GM23248 (cell line): ENCODE measurements at regions not wholly inside any gene's neighbourhood (a gene's known extent, or its start where the extent isn't known, plus 50 kb on each side); places are given as distances from the start of the nearest gene placed in this dataset.

ENCODE experiments used
- DNase-seq: peaks from one replicate; pipeline ENCODE4 v3.0.0-alpha.2; 2015
- H2AFZ ChIP-seq: fragments of 200-600 bp; sonication (generic); 2 replicates; pipeline ENCODE4 v1.6.1; 2016; ENCODE audit warnings: antibody characterized with exemption
- H3F3A ChIP-seq: fragments of 200-600 bp; sonication (generic); 2 replicates; pipeline ENCODE4 v1.6.1; 2016; ENCODE audit warnings: mild to moderate bottlenecking, antibody characterized with exemption, mixed run types; ENCODE audit not compliant: insufficient read depth
- H3K27ac ChIP-seq: fragments of 200-600 bp; sonication (generic); 2 replicates; pipeline ENCODE4 v1.5.1; 2016; ENCODE audit warnings: mild to moderate bottlenecking
- H3K27me3 ChIP-seq: fragments of 200-600 bp; sonication (generic); replicated peaks from 2 replicates; pipeline ENCODE4 v1.6.1; 2016; ENCODE audit warnings: mild to moderate bottlenecking; ENCODE audit not compliant: insufficient read depth
- H3K36me3 ChIP-seq: fragments of 200-600 bp; sonication (generic); 2 replicates; pipeline ENCODE4 v1.6.1; 2016; ENCODE audit warnings: low read depth, mild to moderate bottlenecking
- H3K4me1 ChIP-seq: fragments of 200-600 bp; sonication (generic); 2 replicates; pipeline ENCODE4 v1.6.1; 2016; ENCODE audit warnings: mild to moderate bottlenecking; ENCODE audit not compliant: insufficient read depth
- H3K4me2 ChIP-seq: fragments of 200-600 bp; sonication (generic); one replicate; pipeline ENCODE4 v1.6.1; 2016; ENCODE audit warnings: mild to moderate bottlenecking; ENCODE audit not compliant: unreplicated experiment
- H3K4me3 ChIP-seq: fragments of 200-600 bp; sonication (generic); 2 replicates; pipeline ENCODE4 v1.5.1; 2016; ENCODE audit warnings: mild to moderate bottlenecking
- H3K79me2 ChIP-seq: fragments of 200-600 bp; sonication (generic); 2 replicates; pipeline ENCODE4 v1.6.1; 2016; ENCODE audit warnings: mild to moderate bottlenecking; ENCODE audit not compliant: insufficient read depth
- H3K9ac ChIP-seq: fragments of 200-600 bp; sonication (generic); 2 replicates; pipeline ENCODE4 v1.6.1; 2016; ENCODE audit warnings: mild to moderate bottlenecking
- H3K9me2 ChIP-seq: fragments of 200-600 bp; sonication (generic); 2 replicates; pipeline ENCODE4 v1.6.1; 2016; ENCODE audit warnings: mixed run types, mild to moderate bottlenecking, moderate library complexity; ENCODE audit not compliant: insufficient read depth
- H3K9me3 ChIP-seq: fragments of 200-600 bp; sonication (generic); one replicate; pipeline ENCODE4 v1.6.1; 2017; ENCODE audit warnings: low read depth
- H4K20me1 ChIP-seq: fragments of 200-600 bp; sonication (generic); 2 replicates; pipeline ENCODE4 v1.6.0; 2016; ENCODE audit not compliant: insufficient read depth
- EZH2 ChIP-seq: fragments of 200-600 bp; sonication (generic); IDR thresholded peaks from 2 replicates; pipeline ENCODE4 v1.6.1; 2018; ENCODE audit warnings: antibody characterized with exemption, mild to moderate bottlenecking; ENCODE audit not compliant: insufficient read depth, poor library complexity, severe bottlenecking
- EZH2phosphoT487 ChIP-seq: fragments of 200-600 bp; sonication (generic); IDR thresholded peaks from 2 replicates; pipeline ENCODE4 v1.6.1; 2018; ENCODE audit warnings: antibody characterized with exemption, moderate library complexity, mild to moderate bottlenecking, low read depth; ENCODE audit not compliant: insufficient read depth
- WGBS, 2 experiments: methylation state at CpG; one replicate each; pipeline ENCODE4 v1.1.6; 2015 to 2017; ENCODE audit warnings: low lambda C conversion rate in 2 of 2, low coverage in 1 of 2; ENCODE audit errors: missing lambda C conversion rate in 2 of 2; 5-methylcytosine and 5-hydroxymethylcytosine counted together
- in situ Hi-C: fragments of 300-500 bp; cut with MboI; formaldehyde crosslinking; loops from 2 replicates; pipeline ENCODE4 v1.15.0; 2020

DNA sequence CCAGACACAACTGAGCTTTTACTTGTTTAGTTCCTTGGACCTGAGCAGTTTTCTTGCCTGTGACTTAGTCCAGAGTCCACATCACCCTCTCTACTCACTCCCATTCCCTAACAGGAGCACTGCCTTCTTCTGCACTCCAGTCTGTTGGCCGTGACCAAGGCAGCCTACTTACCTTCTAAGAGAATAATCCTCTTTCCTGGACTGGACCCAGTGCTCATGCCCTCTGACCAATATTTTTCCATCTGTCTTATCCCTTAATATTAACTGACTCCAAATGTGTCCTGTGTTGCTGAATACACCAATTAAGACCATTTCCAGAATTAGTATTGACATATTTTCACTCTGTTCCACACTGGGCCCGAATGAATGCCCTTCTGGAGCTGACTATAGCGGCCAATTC, 681.0 kb upstream of the KIF2B start:
- Histone ChIP-seq H3K9ac (no peak overlapping the region), H2AFZ (no peak overlapping the region), H4K20me1 (no peaks in the 10 kb centered on the region), H3F3A (no peaks in the 10 kb centered on the region), H3K36me3 (no peaks in the 10 kb centered on the region), H3K9me3 (peaks cover 8% of the 10 kb centered on the region), H3K4me2 (no peak overlapping the region), H3K4me1 (no peaks in the 10 kb centered on the region), H3K27me3 (no peaks in the 10 kb centered on the region), H3K4me3 (no peak overlapping the region), H3K79me2 (no peaks in the 10 kb centered on the region), H3K9me2 (no peaks in the 10 kb centered on the region), H3K27ac (no peak overlapping the region)
- in situ Hi-C loops = no loop called here
- 14 to 16% methylated on average over 3 of the region's 3 CpGs for WGBS, 2 experiments
- DNase-seq = no peak
- TF ChIP-seq EZH2phosphoT487 (no peak), EZH2 (no peak)

DNA sequence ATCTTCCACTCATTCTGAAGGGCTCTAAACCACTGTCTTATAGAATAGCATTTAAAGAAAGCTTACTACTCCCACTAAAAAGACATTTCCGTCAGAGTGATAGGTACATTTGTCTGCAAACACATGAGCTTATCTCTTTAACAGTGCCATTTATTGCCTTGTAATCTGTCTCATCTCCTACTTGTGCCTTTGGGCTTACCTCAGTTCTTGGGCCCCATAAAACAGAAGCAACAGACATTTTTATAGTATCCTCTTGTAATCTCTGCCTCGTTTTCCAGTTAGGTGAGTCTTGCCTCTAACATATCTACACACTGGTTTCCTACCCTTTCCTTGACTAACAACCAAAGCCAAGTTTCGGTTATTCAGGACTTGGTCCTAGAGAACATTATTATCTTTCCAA, 681.4 kb upstream of the KIF2B start:
- in situ Hi-C loops = no loop called here
- H3K36me3 ChIP-seq = no peaks in the 10 kb centered on the region
- no peaks in the 10 kb centered on the region for H3K4me1 ChIP-seq
- no peaks in the 10 kb centered on the region for H3K27me3 ChIP-seq
- 15 to 22% methylated on average over 3 of the region's 3 CpGs for whole genome bisulfite sequencing, 2 experiments
- no peak for DNase-seq
- no peaks in the 10 kb centered on the region for H3F3A ChIP-seq
- no peak for TF ChIP-seq EZH2
- no peak for TF ChIP-seq EZH2phosphoT487
- no peak overlapping the region for H2AFZ ChIP-seq
- H3K27ac ChIP-seq = no peak overlapping the region
- H3K9me2 ChIP-seq = no peaks in the 10 kb centered on the region
- no peak overlapping the region for H3K4me2 ChIP-seq
- no peaks in the 10 kb centered on the region for H3K79me2 ChIP-seq
- H3K9me3 ChIP-seq = peaks cover 8% of the 10 kb centered on the region
- no peak overlapping the region for H3K4me3 ChIP-seq
- H3K9ac ChIP-seq = no peak overlapping the region
- H4K20me1 ChIP-seq = no peaks in the 10 kb centered on the region

DNA sequence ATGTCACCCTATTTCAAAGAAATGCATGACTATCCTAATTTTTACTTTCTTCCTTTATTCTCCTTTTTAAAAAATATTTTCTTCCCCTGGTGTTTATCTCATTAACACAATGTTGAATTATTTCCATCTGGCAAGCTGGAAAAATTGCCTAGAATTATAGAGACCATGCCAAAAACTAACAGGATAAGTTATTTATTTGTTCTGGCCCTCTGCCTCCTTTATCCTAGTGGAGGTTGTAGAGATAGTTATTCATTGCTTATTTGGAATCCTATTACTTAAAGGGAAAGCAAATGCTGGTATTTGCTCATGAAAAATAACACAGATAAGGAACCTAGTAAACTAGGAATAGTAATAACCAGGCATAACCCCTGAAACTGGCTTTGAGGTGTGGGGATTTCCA, 684.9 kb upstream of the KIF2B start:
- no peak overlapping the region for H3K27ac ChIP-seq
- no peaks in the 10 kb centered on the region for H3K36me3 ChIP-seq
- no peak overlapping the region for H2AFZ ChIP-seq
- TF ChIP-seq EZH2 (no peak), EZH2phosphoT487 (no peak)
- in situ Hi-C loops = no loop called here
- no peaks in the 10 kb centered on the region for H3K9me2 ChIP-seq
- DNase-seq = no peak
- no peak overlapping the region for H3K4me2 ChIP-seq
- H4K20me1 ChIP-seq = no peaks in the 10 kb centered on the region
- H3K79me2 ChIP-seq = no peaks in the 10 kb centered on the region
- H3F3A ChIP-seq = no peaks in the 10 kb centered on the region
- no peaks in the 10 kb centered on the region for H3K4me1 ChIP-seq
- H3K27me3 ChIP-seq = no peaks in the 10 kb centered on the region
- no peak overlapping the region for H3K4me3 ChIP-seq
- no peaks in the 10 kb centered on the region for H3K9me3 ChIP-seq
- H3K9ac ChIP-seq = no peak overlapping the region

DNA sequence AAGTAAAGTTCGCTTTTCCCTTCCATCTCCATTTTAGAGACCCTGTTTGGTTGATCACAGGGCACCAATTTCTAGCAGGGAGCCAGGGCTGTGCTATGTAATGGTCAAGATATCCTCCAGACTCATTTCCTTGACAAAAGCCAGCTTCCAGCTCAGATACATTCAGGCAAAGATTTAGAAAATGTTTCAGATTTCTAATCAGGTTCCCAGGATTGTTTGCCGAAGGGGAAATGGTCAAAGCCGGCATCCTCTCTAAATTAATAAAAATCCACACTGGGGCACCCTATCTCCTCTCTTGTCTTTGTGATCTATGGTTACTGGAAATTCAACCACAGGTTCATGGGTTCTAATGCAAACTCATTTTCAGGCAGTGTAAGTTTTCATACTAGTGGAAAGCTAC, 686.8 kb upstream of the KIF2B start:
- in situ Hi-C loops = no loop called here
- Histone ChIP-seq H3K9me3 (peaks cover 2% of the 10 kb centered on the region), H3K9me2 (no peaks in the 10 kb centered on the region), H3F3A (no peaks in the 10 kb centered on the region), H3K79me2 (no peaks in the 10 kb centered on the region), H2AFZ (no peak overlapping the region), H3K4me3 (no peak overlapping the region), H3K4me2 (no peak overlapping the region), H3K27ac (no peak overlapping the region), H3K27me3 (no peaks in the 10 kb centered on the region), H3K4me1 (no peaks in the 10 kb centered on the region), H3K9ac (no peak overlapping the region), H3K36me3 (no peaks in the 10 kb centered on the region), H4K20me1 (no peaks in the 10 kb centered on the region)
- 0 to 3% methylated on average over 3 of the region's 3 CpGs for WGBS, 2 experiments
- TF ChIP-seq EZH2phosphoT487 (no peak), EZH2 (no peak)
- no peak for DNase-seq

DNA sequence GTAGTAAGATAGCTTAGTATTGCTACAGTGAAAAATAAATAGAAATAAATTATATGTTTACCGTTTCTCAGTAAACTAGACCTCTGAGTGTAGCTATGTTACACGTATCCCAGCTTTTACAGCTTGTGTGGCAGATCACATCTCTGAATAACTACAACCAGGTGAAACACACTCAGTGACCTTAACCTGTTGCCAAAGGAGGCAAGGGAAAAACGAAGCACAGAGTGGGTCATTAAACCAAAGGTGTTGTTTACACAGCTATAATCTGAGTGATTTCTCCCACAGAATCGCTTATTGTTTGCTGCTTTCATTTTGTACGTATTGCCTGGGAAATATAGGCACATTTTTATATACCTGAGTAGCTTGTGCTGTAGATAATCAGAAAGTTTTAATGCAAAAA, 688.2 kb upstream of the KIF2B start:
- in situ Hi-C loops = no loop called here

More for the DNA sequence above, 688.2 kb upstream of the KIF2B start:
- Histone ChIP-seq H3K4me3 (no peak overlapping the region), H3K9ac (no peak overlapping the region), H3K4me1 (no peaks in the 10 kb centered on the region), H3K27me3 (no peaks in the 10 kb centered on the region), H3K36me3 (no peaks in the 10 kb centered on the region), H3K9me3 (peaks cover 3% of the 10 kb centered on the region), H3K9me2 (no peaks in the 10 kb centered on the region), H4K20me1 (no peaks in the 10 kb centered on the region), H2AFZ (no peak overlapping the region), H3K4me2 (no peak overlapping the region), H3K27ac (no peak overlapping the region), H3F3A (no peaks in the 10 kb centered on the region), H3K79me2 (no peaks in the 10 kb centered on the region)
- DNase-seq = no peak
- WGBS, 2 experiments = 6 to 9% methylated on average over 5 of the region's 5 CpGs
- TF ChIP-seq EZH2phosphoT487 = no peak
- TF ChIP-seq EZH2 = no peak
